ENCODE measurements at regions not wholly inside any gene's neighbourhood (a gene's known extent, or its start where the extent isn't known, plus 50 kb on each side); places are given as distances from the start of the nearest gene placed in this dataset.

DNA sequence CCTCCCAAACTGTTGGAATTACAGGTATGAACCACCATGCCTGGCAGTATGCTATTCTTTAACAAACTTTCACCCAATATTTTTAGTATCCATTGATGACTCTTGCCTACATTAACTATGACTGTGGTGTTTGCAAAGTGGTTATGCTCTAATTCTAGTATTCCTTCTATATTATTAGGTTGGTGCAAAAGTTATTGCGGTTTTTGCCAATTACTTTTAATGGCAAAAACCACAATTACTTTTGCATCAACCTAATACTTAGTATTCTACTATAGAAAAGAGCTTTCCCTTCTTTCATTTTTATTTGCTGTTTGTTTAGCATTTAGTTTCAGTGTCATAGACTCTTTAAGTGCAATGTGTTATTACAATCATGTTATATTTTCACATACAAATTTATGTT, 760.6 kb downstream of the NR2F2 start:
- TF ChIP-seq, protein P1, sequence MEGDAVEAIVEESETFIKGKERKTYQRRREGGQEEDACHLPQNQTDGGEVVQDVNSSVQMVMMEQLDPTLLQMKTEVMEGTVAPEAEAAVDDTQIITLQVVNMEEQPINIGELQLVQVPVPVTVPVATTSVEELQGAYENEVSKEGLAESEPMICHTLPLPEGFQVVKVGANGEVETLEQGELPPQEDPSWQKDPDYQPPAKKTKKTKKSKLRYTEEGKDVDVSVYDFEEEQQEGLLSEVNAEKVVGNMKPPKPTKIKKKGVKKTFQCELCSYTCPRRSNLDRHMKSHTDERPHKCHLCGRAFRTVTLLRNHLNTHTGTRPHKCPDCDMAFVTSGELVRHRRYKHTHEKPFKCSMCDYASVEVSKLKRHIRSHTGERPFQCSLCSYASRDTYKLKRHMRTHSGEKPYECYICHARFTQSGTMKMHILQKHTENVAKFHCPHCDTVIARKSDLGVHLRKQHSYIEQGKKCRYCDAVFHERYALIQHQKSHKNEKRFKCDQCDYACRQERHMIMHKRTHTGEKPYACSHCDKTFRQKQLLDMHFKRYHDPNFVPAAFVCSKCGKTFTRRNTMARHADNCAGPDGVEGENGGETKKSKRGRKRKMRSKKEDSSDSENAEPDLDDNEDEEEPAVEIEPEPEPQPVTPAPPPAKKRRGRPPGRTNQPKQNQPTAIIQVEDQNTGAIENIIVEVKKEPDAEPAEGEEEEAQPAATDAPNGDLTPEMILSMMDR (IDR thresholded peaks at IDR 0.05): no peak
- no peak for ATAC-seq
- Histone ChIP-seq H3K36me3 (no peaks in the 10 kb centered on the region), H3K27me3 (no peaks in the 10 kb centered on the region), H3K4me3 (no peak overlapping the region), H3K4me1 (no peaks in the 10 kb centered on the region), H3K27ac (no peak overlapping the region), H3K9me3 (no peaks in the 10 kb centered on the region)
- WGBS, 4 donors: 89 to 94% (median 92%) methylated on average over 1 of the region's 1 CpG
- intact Hi-C loops (cut with DNase I): no loop called here
- DNase-seq: no peak

DNA sequence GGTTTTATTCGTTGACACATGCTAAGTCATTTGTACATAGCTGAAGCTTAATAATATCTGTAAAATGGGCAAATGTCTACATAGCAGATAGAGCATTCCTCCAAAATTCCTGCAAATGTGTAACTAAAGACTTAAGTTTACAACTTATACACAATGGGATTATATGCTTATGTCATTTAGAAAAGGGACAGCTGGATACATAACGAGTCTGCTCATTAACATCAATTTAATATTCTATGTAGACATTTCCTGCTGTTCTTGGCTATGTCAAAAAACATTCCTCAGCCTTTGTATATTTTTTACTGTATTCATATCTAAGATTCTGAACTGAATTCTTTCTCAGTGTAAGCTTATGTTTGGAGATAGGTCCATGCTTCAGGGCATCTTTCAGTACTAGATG, 762.2 kb downstream of the NR2F2 start:
- no peak for DNase-seq

DNA sequence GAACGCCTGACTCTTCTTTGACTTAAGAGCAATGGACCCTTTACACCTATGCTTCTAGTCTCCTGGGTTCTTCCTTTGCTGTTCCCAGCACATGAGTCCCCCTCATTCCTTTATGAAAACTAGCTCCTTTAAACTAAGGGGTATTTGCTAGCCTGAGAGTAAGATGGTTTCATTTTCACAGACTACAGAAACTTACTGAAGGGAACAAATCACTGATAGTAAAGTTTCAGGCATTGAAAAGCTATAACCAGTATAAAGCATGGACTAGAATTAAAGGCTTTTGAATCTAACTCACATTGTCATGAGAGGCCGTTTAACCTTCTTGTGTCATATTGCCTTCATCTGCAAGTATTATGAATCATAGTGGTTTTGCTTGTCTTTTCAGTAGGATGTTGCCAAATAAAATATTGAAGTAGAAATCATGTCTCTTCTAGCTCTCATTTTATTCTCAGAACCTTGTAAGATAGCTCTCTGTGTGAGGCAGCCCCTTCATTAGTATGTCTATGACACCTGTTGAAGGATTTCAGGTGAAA, 765.9 kb downstream of the NR2F2 start:
- 38 to 65% (median 52%) methylated on average over 2 of the region's 2 CpGs for WGBS, 4 donors
- H3K27me3 ChIP-seq: no peaks in the 10 kb centered on the region
- H3K27ac ChIP-seq: no peak overlapping the region
- H3K36me3 ChIP-seq: no peaks in the 10 kb centered on the region
- no peak overlapping the region for H3K4me3 ChIP-seq
- ATAC-seq: no peak
- TF ChIP-seq POLR2A (IDR thresholded peaks at IDR 0.05): no peak
- TF ChIP-seq, protein P1 (IDR thresholded peaks at IDR 0.05): no peak
- intact Hi-C loops (cut with DNase I): no loop called here
- no peak for DNase-seq
- no peaks in the 10 kb centered on the region for H3K4me1 ChIP-seq
- H3K9me3 ChIP-seq: peaks cover 0 to 4% (median 0%) of the 10 kb centered on the region in 12 donors

More for the DNA sequence above, 762.2 kb downstream of the NR2F2 start:
- Histone ChIP-seq H3K9me3 (peaks cover 0 to under 1% (median 0%) of the 10 kb centered on the region in 12 donors), H3K36me3 (no peaks in the 10 kb centered on the region), H3K4me3 (no peak overlapping the region), H3K27me3 (no peaks in the 10 kb centered on the region), H3K27ac (no peak overlapping the region), H3K4me1 (no peaks in the 10 kb centered on the region)
- no peak for ATAC-seq
- intact Hi-C loops (cut with DNase I): no loop called here
- 59 to 82% (median 69%) methylated on average over 2 of the region's 2 CpGs for WGBS, 4 donors
- no peak for TF ChIP-seq POLR2A (IDR thresholded peaks at IDR 0.05)
- TF ChIP-seq, protein P1 (IDR thresholded peaks at IDR 0.05): no peak

DNA sequence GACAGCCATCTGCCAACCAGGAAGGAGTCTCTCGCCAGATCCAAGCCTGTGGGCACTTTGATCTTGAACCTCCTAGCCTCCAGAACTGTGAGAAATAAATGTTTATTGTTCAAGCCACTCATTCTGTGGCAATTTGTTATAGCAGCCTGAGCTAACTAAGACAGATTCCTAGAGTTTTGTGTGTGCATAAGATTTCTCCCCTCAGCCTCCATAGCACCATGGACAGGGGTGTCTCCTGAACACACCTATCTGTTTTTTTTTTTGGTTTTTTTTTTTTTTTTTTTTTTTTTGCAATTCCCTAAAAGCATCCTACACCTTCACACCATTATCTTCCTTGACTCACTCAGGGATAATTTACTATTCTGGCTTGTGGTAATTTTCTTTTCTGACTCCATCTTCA, 768.5 kb downstream of the NR2F2 start:
- no peak overlapping the region for H3K27ac ChIP-seq
- DNase-seq (no peak), ATAC-seq (no peak)
- no peaks in the 10 kb centered on the region for H3K36me3 ChIP-seq
- H3K4me1 ChIP-seq: no peaks in the 10 kb centered on the region
- H3K4me3 ChIP-seq: no peak overlapping the region
- TF ChIP-seq POLR2A (IDR thresholded peaks at IDR 0.05): no peak
- TF ChIP-seq, protein P1 (IDR thresholded peaks at IDR 0.05): no peak
- 76 to 95% (median 85%) methylated on average over 1 of the region's 1 CpG for WGBS, 4 donors
- no peaks in the 10 kb centered on the region for H3K27me3 ChIP-seq
- intact Hi-C loops (cut with DNase I): no loop called here
- peaks cover 0 to 4% (median 0%) of the 10 kb centered on the region in 12 donors for H3K9me3 ChIP-seq

Measured in heart left ventricle (tissue), 16 donors.